ENCODE measurements at regions not wholly inside any gene's neighbourhood (a gene's known extent, or its start where the extent isn't known, plus 50 kb on each side); places are given as distances from the start of the nearest gene placed in this dataset.
"Not testable (repeated sequence)": the region's sequence is repeated elsewhere in the genome, so short reads cannot be mapped to it uniquely, and the experiment has no call there.

DNA sequence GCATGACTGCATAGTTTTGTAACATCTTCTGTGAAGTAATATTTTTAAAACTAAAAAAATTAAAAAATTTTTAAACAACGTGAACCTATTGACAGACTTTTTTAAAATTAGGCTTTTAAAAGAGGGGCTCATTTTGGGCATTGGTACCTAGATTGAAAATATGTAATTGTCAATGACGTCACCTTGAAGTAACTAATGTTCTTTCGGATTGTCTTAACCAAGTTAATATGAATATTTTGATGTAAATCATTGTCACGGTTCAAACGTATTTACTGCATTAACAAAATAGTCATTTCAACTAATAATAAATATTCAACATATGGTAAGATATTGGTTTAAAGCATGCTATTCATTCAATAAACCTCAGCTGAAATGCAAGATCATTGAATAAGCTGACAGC lies 719.8 kb downstream of the ANKRD7 start:
- DNase-seq (ENCODE audit: low spot score): no peak

DNA sequence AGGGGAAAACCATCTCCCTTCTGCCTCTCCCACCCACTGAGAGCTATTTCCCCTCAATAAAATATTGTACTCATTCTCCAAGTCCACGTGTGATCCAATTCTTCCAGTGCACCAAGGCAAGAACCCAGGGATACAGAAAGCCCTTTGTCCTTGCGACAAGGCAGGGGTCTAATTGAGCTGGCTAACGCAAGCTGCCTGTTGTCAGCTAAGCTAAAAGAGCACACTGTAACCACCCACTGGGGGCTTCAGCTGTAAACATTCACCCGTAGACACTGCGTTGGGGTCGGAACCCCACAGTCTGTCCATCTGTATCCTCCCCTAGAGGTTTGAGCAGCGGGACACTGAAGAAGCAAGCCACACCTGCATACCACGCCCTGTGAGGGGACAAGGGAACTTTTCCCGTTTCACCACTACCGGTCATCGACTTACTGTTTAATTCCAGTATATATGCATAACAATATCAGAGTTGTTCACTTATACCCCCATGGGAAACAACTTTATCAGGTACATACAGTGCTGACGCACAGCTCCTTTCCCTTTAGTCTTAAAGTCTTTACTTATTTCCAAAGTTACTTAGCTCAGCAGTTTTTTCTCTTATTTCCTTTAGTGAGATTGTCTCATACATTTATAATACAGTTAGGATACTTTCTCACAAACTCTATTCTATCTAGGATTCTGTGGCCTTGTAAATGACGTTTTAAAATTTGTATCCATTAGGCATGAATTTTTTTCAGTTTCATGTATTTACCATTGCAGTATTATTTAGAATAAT lies 721.6 kb downstream of the ANKRD7 start:
- no peak for DNase-seq (ENCODE audit: low spot score)

DNA sequence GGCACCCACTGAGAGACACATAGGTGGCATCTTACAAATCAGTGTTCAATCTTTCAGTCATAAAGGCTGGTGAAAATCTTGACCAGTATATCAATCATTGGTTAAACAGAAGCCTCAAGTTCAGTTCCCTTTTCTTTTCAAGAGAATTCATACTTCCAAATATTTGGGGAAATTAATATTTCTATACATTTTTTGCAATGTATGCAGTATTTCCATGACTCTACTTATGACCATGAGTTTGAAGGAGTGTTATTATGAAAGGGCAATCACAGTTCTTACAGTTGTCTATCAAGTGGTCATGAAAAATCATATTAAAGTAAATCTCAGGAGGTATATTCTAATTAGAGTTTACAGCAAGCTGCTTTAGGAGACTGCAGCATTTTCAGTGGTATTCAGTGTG lies 724.0 kb downstream of the ANKRD7 start:
- no peak for DNase-seq (ENCODE audit: low spot score)

DNA sequence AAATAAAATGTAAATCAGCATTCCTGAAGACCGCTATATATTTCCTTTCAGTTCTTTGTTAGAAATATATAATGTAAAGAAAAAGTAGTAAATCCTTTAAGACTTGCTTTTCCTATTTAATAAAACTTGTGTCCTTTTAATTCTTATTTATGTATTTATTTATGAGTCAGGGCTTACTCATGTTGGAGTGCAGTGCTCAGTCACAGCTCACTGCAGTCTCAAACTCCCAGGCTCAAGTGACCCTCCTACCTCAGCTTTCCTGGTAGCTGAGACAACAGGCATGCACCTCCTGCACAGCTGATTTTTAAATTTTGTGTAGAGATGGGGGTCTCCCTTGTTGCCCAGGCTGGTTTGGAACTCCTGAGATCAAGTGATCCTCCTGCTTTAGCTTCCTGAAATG lies 724.5 kb downstream of the ANKRD7 start:
- DNase-seq (ENCODE audit: low spot score): no peak

DNA sequence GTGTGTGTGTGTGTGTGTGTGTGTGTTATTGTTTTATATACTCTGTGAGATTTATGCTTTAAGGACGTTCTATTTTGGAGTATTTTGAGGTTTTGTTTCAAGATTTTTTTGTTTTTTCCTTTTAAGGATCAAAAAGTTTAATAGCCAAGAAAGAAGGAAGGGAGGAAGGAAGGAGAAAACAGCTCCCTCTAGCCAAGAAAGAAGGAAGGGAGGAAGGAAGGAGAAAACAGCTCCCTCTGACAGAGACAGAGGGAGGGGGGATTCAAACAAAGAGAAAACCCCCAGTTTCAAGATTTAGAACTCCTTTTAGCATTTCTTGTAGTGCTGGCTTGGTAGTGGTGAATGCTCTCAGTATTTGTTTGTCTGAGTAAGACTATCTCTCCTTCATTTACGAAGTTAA lies 731.8 kb downstream of the ANKRD7 start:
- DNase-seq (ENCODE audit: low spot score): not testable (repeated sequence)

DNA sequence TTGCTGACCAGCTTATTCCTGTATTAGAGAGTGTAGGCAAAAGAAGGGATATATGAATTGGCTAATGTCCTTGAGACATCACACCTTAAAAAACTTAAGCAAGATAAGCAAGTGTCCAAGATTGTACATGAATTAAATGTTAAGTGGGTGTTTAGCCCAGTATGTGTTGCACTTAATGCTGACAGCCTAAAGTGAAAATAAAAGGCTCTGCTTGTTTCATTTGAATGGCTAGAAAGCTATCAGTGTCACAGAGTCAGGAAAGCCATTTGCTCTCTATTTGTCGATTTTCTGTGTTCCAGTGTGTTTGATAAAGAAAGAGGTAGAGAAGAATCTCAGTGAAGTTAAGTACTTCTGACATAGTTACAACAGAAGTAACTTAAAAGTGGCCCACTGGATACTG lies 744.9 kb downstream of the ANKRD7 start:
- no peak for DNase-seq (ENCODE audit: low spot score)

DNA sequence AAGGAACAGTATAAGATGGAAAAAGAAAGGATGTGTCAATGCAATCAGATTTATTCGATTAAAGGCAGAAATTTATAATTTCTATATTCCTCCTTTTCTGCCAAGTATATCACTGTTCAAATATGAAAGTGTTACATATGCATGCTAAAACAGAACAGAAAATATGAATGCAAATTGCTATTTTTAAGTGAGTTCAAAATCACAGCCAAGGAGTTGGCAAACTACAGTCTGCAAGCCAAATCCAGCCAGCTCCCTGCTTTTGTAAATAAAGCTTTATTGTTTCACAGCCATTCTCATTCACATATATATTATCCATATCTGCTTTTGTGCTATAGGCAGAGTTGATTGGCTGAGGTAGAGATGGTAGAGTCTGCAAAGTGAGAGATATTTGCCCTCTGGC lies 747.2 kb downstream of the ANKRD7 start:
- no peak for DNase-seq (ENCODE audit: low spot score)

DNA sequence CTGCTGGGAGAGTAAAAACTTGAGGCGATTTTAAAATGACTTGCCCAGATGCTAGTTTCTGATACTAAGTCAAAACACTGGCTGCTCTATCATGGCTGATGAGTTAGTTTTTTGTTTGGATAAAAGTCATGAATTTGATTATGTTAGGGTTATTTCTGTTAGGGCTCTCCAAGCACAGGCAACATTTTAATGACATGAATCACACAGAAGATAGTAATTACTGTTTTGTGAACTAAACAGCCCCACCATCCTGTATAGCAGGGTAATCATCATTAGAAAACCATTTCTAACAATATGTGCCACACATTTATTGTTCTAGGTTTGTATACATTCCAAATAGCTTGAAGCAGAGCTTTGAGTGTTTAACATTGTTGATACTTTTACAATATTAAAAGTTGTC lies 750.3 kb downstream of the ANKRD7 start:
- no peak for DNase-seq (ENCODE audit: low spot score)

DNA sequence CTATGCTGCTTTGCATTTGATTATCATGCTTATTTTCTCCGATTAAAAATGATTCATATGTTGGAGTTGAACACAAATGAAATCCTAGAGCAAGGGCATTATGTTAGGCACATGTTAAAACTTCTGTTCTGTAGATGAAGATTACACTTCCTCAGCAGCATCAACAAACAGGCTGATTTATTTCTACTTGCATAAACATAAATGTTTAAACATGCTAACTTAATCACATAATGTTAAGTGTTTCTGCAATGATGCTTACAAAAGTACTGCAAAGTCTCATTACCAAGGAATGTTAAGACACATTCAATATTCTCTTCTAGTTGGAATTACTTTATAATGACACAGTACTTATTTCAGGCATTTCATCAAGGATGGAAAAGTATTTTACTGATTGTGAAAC lies 770.8 kb downstream of the ANKRD7 start:
- DNase-seq (ENCODE audit: low spot score): no peak

DNA sequence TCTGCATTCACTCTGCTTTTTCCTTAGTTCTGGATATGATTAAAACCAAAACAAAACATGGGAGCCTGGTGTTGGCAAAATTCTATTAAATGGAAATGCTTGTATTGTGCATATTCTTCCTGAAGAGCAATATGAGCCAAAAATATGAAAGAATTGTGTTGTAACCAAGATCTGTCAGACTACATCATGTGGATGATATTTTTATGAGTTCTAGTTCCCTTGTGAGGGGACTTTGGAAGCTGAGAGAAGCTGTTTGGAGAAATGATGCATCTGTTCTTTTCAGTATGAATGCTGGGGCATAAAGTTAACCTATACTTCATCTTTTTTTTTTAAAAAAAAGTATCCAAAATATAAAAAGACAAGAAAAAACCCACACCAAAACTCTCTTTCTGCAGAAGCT lies 782.7 kb downstream of the ANKRD7 start:
- no peak for DNase-seq (ENCODE audit: low spot score)

DNA sequence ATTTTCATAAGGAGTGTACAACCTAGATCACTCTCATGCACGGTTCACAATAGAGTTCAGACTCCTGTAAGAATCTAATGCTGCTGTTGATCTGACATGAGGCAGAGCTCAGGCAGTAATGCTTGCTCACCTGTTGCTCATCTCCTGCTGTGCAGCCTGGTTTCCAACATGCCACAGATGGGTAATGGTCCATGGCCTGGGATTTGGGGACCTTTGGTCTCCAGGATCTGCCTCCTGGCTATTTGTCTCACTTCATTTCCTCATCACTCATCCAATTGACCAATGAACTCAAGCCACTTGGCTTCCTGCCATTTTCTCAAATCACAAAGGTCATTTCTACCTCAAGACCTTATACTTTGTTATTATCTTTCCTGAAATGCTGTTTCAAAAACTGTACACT lies 786.1 kb downstream of the ANKRD7 start:
- no peak for DNase-seq (ENCODE audit: low spot score)

DNA sequence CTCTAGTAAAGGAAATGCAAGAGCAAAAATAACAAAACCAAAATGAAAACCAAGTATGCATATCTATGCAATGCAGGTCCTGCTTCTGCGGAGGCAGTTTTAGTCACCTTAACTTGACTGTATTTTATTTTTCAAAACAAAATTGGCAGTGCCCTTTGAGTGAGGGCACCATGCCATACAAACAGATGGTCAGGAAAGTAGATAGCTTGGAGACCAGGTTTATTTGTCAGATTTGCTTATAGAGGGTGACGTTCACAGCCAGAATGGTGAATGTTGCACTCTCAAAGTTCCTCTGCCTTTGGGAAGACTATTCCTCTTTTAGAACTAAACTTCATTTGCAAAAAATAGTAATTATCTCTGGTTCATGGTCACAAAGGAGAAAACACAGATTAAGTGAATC lies 801.9 kb downstream of the ANKRD7 start:
- no peak for DNase-seq (ENCODE audit: low spot score)

DNA sequence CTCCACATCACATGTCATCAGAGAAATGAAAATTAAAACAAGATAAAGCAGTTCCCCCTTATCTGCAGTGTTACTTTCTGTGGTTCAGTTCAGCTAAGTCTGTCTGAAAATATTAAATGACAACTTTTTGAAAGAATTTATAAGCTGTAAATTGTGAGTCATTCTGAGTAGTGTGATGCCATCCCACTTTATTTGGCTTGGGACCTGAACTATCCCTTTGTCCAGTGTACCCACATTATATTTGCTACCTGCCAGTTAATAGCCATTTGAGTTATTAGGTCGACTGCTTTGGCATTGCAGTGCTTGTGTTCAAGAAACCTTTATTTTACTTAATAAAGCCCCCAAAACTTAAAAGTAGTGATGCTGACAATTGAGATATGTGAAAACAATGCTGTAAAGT lies 804.2 kb downstream of the ANKRD7 start:
- DNase-seq (ENCODE audit: low spot score): no peak

DNA sequence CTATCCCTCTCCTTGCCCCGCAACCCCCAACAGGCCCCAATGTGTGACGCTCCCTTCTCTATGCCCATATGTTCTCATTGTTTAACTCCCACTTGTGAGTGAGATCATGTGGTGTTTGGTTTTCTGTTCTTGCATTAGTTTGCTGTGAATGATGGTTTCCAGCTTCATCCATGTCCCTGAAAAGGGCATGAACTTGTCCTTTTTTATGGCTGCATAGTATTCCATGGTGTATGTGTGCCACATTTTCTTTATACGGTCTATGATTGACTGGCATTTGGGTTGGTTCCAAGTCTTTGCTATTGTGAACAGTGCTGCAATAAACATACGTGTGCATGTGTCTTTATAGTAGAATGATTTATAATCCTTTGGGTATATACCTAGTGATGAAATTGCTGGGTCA lies 807.6 kb downstream of the ANKRD7 start:
- not testable (repeated sequence) for DNase-seq (ENCODE audit: low spot score)

DNA sequence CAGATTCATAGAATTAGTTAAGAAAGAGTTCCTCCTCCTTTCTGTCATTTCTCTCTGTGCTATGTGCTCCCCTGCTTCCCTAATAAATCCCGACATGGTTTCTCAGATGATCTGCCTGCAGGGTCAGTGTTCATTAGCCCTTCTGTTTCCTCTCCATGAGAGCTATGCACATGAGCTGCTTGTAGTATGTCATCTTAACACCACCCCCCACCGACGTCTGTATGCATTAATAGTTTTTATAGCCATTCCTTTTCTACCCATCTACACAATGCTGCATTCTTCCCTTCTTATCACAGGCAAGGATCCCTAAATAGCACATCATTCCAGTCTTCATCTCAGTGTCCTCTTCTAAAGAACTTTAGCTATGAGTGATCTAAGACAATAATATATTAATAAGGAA lies 809.1 kb downstream of the ANKRD7 start:
- DNase-seq (ENCODE audit: low spot score): no peak

DNA sequence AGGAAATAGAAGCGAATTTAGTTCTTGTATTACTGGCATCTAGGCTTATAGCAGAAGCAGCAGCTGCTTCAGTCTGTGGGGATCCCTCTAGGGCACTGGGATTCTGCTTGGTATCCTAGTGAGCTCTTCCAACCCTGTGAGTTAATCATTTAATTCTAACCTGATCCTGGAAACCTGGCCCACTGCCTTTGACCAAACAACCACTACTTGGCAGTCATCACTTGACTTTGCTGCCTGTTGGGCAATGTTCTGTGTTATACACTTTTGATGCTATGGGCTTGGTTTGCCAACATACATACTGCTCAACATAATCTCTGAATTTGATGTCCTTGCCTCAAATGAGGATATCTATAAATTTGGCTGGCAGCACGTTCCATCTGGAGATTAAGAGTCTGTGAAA lies 813.4 kb downstream of the ANKRD7 start:
- DNase-seq (ENCODE audit: low spot score): no peak

DNA sequence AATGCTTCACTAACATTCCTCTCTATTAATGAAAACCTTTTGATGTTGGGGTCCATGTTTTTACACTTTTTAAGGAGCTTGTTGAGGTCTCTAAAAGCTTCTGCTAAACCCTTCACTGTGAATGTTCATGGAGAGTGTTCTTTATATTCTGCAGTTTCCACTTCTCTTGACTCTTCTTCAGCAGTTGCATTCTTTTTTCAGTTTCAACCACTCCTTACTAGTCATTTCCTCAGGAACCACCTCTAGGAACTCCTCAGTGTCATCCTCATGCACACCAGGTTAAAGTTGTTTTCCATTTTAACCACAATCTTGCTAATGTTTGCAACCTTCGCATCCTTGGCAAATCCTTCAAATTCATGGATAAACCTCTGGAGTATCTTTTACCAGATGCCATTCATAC lies 821.6 kb downstream of the ANKRD7 start:
- no peak for DNase-seq (ENCODE audit: low spot score)

DNA sequence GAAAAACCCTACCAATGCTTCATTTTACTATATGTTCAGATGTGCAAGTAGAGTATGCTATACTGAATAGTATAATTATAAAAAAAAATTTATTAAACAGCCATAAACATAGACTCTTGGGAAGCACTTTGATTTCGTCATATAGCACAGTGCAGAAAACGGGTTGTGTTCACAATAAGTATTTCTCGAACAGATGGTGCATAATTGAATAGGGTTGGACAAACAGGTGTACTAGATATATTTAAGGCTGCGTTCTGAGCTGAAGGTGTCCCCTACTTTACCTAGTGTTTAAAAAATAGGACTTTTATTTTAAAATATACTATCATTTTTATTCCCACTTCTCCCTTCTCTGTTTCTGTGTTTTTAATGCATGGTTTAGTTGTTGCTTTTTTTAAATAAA lies 841.5 kb downstream of the ANKRD7 start:
- DNase-seq (ENCODE audit: low spot score): no peak

DNA sequence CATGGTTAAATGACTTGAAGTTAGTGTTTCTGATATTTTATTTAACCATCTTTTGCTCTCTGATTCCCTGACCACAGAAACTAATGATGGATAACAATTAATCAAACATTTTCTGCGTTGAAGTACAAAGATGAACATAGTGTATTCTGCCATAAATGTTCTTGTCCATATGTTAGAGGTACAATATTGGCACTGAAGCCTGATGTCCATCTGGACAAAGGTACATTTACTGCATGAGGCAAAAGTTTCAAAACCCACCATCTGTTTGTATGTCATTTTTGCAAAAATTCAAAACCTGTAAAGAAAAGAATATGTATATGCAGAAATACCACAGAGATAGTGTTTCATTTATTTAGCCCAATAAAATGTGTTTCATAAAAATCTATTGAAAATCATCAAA lies 861.5 kb downstream of the ANKRD7 start:
- no peak for DNase-seq (ENCODE audit: low spot score)

DNA sequence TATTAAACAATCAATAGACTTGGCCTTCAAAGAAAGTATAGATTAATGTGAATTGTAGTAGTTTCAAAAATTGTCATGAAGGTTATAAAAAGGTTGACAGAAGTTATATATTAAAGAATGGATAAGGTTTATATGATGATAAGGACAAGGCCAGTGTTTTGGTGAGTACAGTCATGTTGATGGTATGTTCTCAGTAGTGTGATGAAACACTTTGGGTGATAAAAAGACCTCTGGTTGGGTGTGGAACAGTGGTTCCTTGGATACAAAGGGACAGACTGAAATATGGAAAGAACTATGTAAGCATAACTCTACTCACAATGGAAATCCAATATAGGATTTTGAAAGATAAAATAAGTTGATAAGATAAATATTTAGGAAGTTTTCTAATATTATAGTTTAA lies 866.3 kb downstream of the ANKRD7 start:
- no peak for DNase-seq (ENCODE audit: low spot score)

DNA sequence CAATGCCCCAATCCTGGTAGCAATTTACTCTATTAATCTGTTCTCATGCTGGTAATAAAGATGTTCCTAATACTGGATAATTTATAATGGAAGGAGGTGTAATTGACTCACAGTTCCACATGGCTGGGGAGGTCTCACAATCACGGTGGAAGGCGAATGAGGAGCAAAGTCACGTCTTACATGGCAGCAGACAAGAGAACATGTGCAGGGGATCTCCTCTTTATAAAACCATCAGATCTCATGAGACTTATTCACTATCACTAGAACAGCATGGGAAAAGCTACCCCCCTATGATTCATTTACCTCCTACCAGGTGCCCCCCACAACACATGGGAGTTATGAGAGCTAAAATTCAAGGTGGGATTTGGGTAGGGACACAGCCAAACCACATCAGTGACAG lies 872.2 kb downstream of the ANKRD7 start:
- DNase-seq (ENCODE audit: low spot score): no peak

DNA sequence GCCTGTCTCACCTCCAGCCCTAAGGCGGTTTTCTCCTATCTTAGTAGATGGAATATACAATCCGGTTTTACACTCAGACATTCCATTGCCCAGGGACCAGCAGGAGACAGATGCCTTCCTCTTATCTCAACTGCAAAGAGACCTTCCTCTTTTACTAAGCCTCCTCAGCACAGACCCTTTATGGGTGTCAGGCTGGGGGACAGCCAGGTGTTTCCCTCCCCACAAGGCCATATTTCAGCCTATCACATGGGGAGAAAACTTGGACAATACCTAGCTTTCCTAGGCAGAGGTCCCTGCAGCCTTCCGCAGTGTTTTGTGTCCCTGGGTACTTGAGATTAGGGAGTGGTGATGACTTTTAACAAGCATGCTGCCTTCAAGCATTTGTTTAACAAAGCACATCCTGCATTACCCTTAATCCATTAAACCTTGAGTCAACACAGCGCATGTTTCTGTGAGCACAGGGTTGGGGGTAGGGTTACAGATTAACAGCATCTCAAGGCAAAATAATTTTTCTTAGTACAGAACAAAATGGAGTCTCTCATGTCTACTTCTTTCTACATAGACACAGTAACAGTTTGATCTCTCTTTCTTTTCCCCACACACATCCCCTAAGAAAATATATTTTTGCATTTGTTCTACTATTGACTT lies 876.2 kb downstream of the ANKRD7 start:
- DNase-seq (ENCODE audit: low spot score): not testable (repeated sequence)

DNA sequence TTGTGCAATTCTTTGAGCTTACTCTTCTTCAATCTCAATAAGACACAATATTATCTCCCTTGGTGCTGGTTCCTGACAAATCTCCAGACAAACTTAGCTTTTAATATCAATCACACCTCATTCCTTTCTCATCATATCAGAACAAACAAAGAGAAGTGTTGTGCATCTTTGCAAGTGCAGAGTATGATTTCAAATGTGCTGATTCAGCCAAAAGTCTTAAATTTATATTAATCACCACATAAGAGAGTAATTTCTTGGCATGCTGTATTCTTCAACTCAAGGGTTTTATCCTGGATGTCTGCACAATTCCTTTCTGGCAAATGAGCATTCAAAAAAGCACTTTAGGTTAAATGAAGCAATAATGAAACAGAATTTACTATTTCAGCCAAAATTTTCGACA lies 877.8 kb downstream of the ANKRD7 start:
- no peak for DNase-seq (ENCODE audit: low spot score)

DNA sequence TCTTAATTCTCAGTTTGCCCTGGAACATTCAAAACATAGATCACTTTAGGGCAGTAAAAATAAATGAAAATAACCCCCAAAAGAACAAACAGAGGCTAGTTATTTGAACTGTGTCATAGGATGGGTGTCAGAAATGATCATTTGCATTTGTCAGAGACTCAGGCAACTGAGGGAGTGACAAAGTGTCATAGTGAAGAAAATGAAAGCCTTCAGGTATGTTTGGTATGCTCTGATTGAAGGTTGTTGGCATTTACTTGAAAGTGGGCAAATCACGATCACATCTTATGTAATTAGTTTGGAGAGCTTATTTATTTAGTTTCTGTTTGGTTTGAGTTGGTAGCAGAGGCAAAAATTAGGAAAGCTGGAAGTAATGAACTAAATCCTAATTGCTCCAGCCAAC lies 880.9 kb downstream of the ANKRD7 start:
- no peak for DNase-seq (ENCODE audit: low spot score)

Data from HuH-7 (cell line).